ENCODE measurements at regions not wholly inside any gene's neighbourhood (a gene's known extent, or its start where the extent isn't known, plus 50 kb on each side); places are given as distances from the start of the nearest gene placed in this dataset.
"Not testable (repeated sequence)": the region's sequence is repeated elsewhere in the genome, so short reads cannot be mapped to it uniquely, and the experiment has no call there.

GRCh38 chr2:13681936-13682335, 950.6 kb upstream of the LRATD1 start:
- Histone ChIP-seq H3K4me3 (ENCODE audit: low read depth, low read length) (no peak overlapping the region), H3K36me3 (replicated peaks) (no peaks in the 10 kb centered on the region), H3K27me3 (replicated peaks) (no peaks in the 10 kb centered on the region), H3K27ac (peak overlapping the region; percentile 75)
- in situ Hi-C loops (cut with HindIII; ENCODE audit: low pct_ligation_motif_present, low sequenced_read_pairs): no loop called here
- no peak for DNase-seq
- no peak for TF ChIP-seq CTCF (IDR thresholded peaks at IDR 0.05; ENCODE audit: low read depth, low read length, missing control alignments)

GRCh38 chr2:13682540-13683272, 949.8 kb upstream of the LRATD1 start:
- Histone ChIP-seq H3K27me3 (replicated peaks) (no peaks in the 10 kb centered on the region), H3K4me3 (ENCODE audit: low read depth, low read length) (no peak overlapping the region), H3K27ac (peak overlapping the region; percentile 75), H3K36me3 (replicated peaks) (no peaks in the 10 kb centered on the region)
- peak; percentile 90 for DNase-seq
- TF ChIP-seq CTCF (IDR thresholded peaks at IDR 0.05; ENCODE audit: low read depth, low read length, missing control alignments): no peak
- in situ Hi-C loops (cut with HindIII; ENCODE audit: low pct_ligation_motif_present, low sequenced_read_pairs): no loop called here

- no peak overlapping the region for H3K4me3 ChIP-seq (ENCODE audit: low read depth, low read length)
- no peak overlapping the region for H3K27ac ChIP-seq
- H3K36me3 ChIP-seq (replicated peaks): no peaks in the 10 kb centered on the region
- no peak for TF ChIP-seq CTCF (IDR thresholded peaks at IDR 0.05; ENCODE audit: low read depth, low read length, missing control alignments)
- in situ Hi-C loops (cut with HindIII; ENCODE audit: low pct_ligation_motif_present, low sequenced_read_pairs): no loop called here
- no peak for DNase-seq
- H3K27me3 ChIP-seq (replicated peaks): no peaks in the 10 kb centered on the region
These were observed 946.3 kb upstream of the LRATD1 start for GRCh38 chr2:13686262-13686661.

- H3K4me3 ChIP-seq (ENCODE audit: low read depth, low read length): no peak overlapping the region
- in situ Hi-C loops (cut with HindIII; ENCODE audit: low pct_ligation_motif_present, low sequenced_read_pairs): no loop called here
- H3K27ac ChIP-seq: no peak overlapping the region
- no peak for DNase-seq
- H3K36me3 ChIP-seq (replicated peaks): no peaks in the 10 kb centered on the region
- TF ChIP-seq CTCF (IDR thresholded peaks at IDR 0.05; ENCODE audit: low read depth, low read length, missing control alignments): no peak
- no peaks in the 10 kb centered on the region for H3K27me3 ChIP-seq (replicated peaks)
These were observed 937.8 kb upstream of the LRATD1 start for GRCh38 chr2:13694673-13695072.

- DNase-seq: no peak
- no peaks in the 10 kb centered on the region for H3K27me3 ChIP-seq (replicated peaks)
- no peak overlapping the region for H3K27ac ChIP-seq
- no peak overlapping the region for H3K4me3 ChIP-seq (ENCODE audit: low read depth, low read length)
- no peak for TF ChIP-seq CTCF (IDR thresholded peaks at IDR 0.05; ENCODE audit: low read depth, low read length, missing control alignments)
- in situ Hi-C loops (cut with HindIII; ENCODE audit: low pct_ligation_motif_present, low sequenced_read_pairs): no loop called here
- no peaks in the 10 kb centered on the region for H3K36me3 ChIP-seq (replicated peaks)
These were observed 935.9 kb upstream of the LRATD1 start for GRCh38 chr2:13696601-13697000.

- no peak for TF ChIP-seq CTCF (IDR thresholded peaks at IDR 0.05; ENCODE audit: low read depth, low read length, missing control alignments)
- Histone ChIP-seq H3K27ac (no peak overlapping the region), H3K4me3 (ENCODE audit: low read depth, low read length) (no peak overlapping the region), H3K27me3 (replicated peaks) (no peaks in the 10 kb centered on the region), H3K36me3 (replicated peaks) (no peaks in the 10 kb centered on the region)
- DNase-seq: no peak
- in situ Hi-C loops (cut with HindIII; ENCODE audit: low pct_ligation_motif_present, low sequenced_read_pairs): no loop called here
These were observed 933.7 kb upstream of the LRATD1 start for GRCh38 chr2:13698847-13699246.

- H3K27me3 ChIP-seq (replicated peaks); H3K27ac ChIP-seq; H3K4me3 ChIP-seq (ENCODE audit: low read depth, low read length); H3K36me3 ChIP-seq (replicated peaks); DNase-seq; in situ Hi-C loops (cut with HindIII; ENCODE audit: low pct_ligation_motif_present, low sequenced_read_pairs): not testable (repeated sequence)
These were observed 932.6 kb upstream of the LRATD1 start for GRCh38 chr2:13699939-13700338.

Measured in brain microvascular endothelial cell (primary cell).